ENCODE measurements at regions not wholly inside any gene's neighbourhood (a gene's known extent, or its start where the extent isn't known, plus 50 kb on each side); places are given as distances from the start of the nearest gene placed in this dataset.

DNA sequence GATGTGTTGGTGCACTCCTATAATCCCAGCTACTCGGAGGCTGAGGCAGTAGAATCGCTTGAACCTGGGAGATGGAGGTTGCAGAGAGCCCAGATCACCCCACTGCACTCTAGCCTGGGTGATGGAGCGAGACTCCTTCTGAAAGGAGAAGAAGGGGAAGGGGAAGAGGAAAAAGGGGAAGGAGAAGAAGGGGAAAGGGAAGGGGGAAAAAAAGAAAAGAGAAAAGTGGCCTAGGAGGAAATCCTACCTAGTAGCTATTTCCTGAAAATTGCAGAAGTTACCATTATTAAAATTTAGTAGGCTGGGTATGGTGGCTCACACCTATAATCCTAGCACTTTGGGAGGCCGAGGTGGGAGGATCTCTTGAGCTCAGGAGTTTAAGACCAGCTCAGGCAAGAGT lies 67.4 kb downstream of the ARRDC3 start:
- H3K79me2 ChIP-seq (ENCODE audit: insufficient read depth, low read length): no peaks in the 10 kb centered on the region
- peak overlapping the region; percentile 41 for H3K27ac ChIP-seq (ENCODE audit: low read depth, low read length, poor library complexity, severe bottlenecking)
- H3K27me3 ChIP-seq (ENCODE audit: insufficient read depth, low read length): no peaks in the 10 kb centered on the region
- no peaks in the 10 kb centered on the region for H3F3A ChIP-seq (ENCODE audit: insufficient read depth, low read length)
- no peak overlapping the region for H3K4me3 ChIP-seq (ENCODE audit: low read depth, low read length, poor library complexity, severe bottlenecking)
- H3K36me3 ChIP-seq (ENCODE audit: insufficient read depth, low read length): no peaks in the 10 kb centered on the region
- no peak overlapping the region for H3K9ac ChIP-seq (ENCODE audit: low read length)
- no peaks in the 10 kb centered on the region for H3K9me3 ChIP-seq (ENCODE audit: low read length)
- no peaks in the 10 kb centered on the region for H4K20me1 ChIP-seq (ENCODE audit: insufficient read depth, low read length)
- H2AFZ ChIP-seq (ENCODE audit: low read length): no peak overlapping the region
- TF ChIP-seq CTCF (IDR thresholded peaks at IDR 0.05; ENCODE audit: low read length): no peak
- TF ChIP-seq EZH2 (IDR thresholded peaks at IDR 0.05; ENCODE audit: borderline replicate concordance, low read length): no peak
- no peak overlapping the region for H3K4me2 ChIP-seq (ENCODE audit: low read length)
- peaks cover 48% of the 10 kb centered on the region for H3K4me1 ChIP-seq (ENCODE audit: insufficient read depth, low read length, severe bottlenecking)
- no peaks in the 10 kb centered on the region for H3K9me2 ChIP-seq (ENCODE audit: low read depth, low read length)

DNA sequence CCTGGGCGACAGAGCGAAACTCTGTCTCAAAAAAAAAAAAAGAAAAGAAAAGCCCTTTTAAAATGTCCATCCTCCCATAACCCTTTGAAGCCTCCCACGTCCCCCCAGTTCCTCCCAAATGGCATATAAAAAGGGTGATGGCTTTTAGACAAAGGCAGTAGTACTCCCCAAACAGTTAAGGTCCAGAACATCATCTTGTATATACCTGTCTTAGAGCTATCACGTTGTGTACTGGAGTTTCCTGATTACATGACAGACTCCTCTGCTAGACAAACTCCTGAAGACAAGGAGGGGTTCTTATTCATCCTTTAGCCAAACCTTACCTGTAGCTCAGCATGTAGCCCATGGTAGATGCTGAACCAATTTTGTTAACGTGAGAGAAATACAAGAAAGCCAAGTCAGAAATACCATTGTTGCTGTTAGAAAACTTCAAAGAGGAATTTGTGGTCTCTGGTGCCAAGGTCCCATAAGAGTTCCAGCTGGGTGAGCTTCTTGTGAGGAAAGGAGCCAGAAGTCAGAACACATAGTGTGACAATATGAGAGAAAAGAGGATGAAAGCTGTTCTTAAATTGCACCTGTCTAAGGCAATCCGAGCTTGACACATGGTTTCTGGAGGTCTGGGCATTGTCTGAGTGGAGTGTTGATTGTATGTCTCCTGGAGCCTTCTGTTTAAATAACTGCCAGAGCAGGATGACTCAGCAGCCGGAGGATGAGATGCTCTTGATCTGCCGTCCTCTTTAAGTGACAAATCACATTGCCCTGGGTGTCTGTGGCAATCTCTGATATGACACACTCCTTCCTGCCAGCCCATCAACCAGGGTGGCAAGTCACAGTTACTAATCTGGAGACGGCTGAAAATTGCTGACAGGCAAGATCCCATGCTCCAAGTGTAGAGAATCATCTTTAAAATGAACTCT lies 69.1 kb downstream of the ARRDC3 start:
- Histone ChIP-seq H3K79me2 (ENCODE audit: insufficient read depth, low read length) (no peaks in the 10 kb centered on the region), H3K4me3 (ENCODE audit: low read depth, low read length, poor library complexity, severe bottlenecking) (peak overlapping the region; percentile 24), H3K36me3 (ENCODE audit: insufficient read depth, low read length) (no peaks in the 10 kb centered on the region), H4K20me1 (ENCODE audit: insufficient read depth, low read length) (no peaks in the 10 kb centered on the region), H3K4me2 (ENCODE audit: low read length) (peak overlapping the region; percentile 37), H3K27me3 (ENCODE audit: insufficient read depth, low read length) (no peaks in the 10 kb centered on the region), H3K9ac (ENCODE audit: low read length) (peak overlapping the region; percentile 10; the same call in 1 of the 2 replicates), H3F3A (ENCODE audit: insufficient read depth, low read length) (no peaks in the 10 kb centered on the region), H2AFZ (ENCODE audit: low read length) (no peak overlapping the region), H3K9me2 (ENCODE audit: low read depth, low read length) (no peaks in the 10 kb centered on the region), H3K4me1 (ENCODE audit: insufficient read depth, low read length, severe bottlenecking) (peaks cover 48% of the 10 kb centered on the region), H3K27ac (ENCODE audit: low read depth, low read length, poor library complexity, severe bottlenecking) (peak overlapping the region; percentile 63), H3K9me3 (ENCODE audit: low read length) (no peaks in the 10 kb centered on the region)
- no peak for TF ChIP-seq EZH2 (IDR thresholded peaks at IDR 0.05; ENCODE audit: borderline replicate concordance, low read length)
- TF ChIP-seq CTCF (IDR thresholded peaks at IDR 0.05; ENCODE audit: low read length): no peak

- Histone ChIP-seq H3K4me2 (ENCODE audit: low read length) (peak overlapping the region; percentile 50), H3K9me2 (ENCODE audit: low read depth, low read length) (no peaks in the 10 kb centered on the region), H2AFZ (ENCODE audit: low read length) (no peak overlapping the region), H3K27ac (ENCODE audit: low read depth, low read length, poor library complexity, severe bottlenecking) (peak overlapping the region; percentile 72), H3K79me2 (ENCODE audit: insufficient read depth, low read length) (no peaks in the 10 kb centered on the region), H3K9me3 (ENCODE audit: low read length) (no peaks in the 10 kb centered on the region), H3K4me1 (ENCODE audit: insufficient read depth, low read length, severe bottlenecking) (peaks cover 48% of the 10 kb centered on the region), H3K27me3 (ENCODE audit: insufficient read depth, low read length) (no peaks in the 10 kb centered on the region), H3K9ac (ENCODE audit: low read length) (no peak overlapping the region; the same call in 1 of the 2 replicates), H3K4me3 (ENCODE audit: low read depth, low read length, poor library complexity, severe bottlenecking) (peak overlapping the region; percentile 14), H3F3A (ENCODE audit: insufficient read depth, low read length) (no peaks in the 10 kb centered on the region), H4K20me1 (ENCODE audit: insufficient read depth, low read length) (no peaks in the 10 kb centered on the region), H3K36me3 (ENCODE audit: insufficient read depth, low read length) (no peaks in the 10 kb centered on the region)
- no peak for TF ChIP-seq EZH2 (IDR thresholded peaks at IDR 0.05; ENCODE audit: borderline replicate concordance, low read length)
- TF ChIP-seq CTCF (IDR thresholded peaks at IDR 0.05; ENCODE audit: low read length): no peak
Observed at GRCh38 chr5:91312698-91313097, 70.4 kb downstream of the ARRDC3 start.

Data from OCI-LY1 (cell line).